ENCODE measurements at regions not wholly inside any gene's neighbourhood (a gene's known extent, or its start where the extent isn't known, plus 50 kb on each side); places are given as distances from the start of the nearest gene placed in this dataset.

DNA sequence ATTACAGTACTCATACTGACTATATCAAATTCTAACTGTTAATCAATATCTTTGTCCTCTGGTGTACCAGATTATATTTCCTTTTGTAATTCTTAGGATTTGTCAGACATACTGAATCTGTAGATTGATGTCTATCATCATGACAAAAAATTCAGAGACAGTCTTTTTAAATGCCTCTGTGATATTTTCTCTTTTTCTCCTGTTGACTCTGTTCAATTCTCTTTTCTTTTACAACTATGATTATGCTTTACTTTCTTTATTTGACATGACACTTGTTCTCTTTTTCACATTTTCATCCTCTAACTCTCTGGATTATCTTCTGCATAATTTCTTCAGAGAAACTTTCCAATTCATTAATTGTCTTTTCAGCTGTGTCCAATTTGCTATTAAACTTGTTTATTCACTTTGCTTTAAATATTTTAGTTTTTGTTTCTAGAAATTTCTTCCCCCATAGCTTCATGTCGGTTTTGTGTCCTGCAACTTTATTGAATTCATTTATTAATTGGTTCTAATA is 153.6 kb downstream of the PFKFB3 start:
- H3K9me3 ChIP-seq (ENCODE audit: control insufficient read depth, low read length), result no peaks in the 10 kb centered on the region
- intact Hi-C loops (cut with DNase I), result no loop called here
- no peak for DNase-seq
- no peaks in the 10 kb centered on the region for H3K27me3 ChIP-seq (ENCODE audit: control insufficient read depth, insufficient read depth)
- ATAC-seq, result no peak
- H3K4me3 ChIP-seq (ENCODE audit: low read length), result no peak overlapping the region
- H3K4me1 ChIP-seq (ENCODE audit: control insufficient read depth, insufficient read depth, low read length), result no peaks in the 10 kb centered on the region
- H3K27ac ChIP-seq (ENCODE audit: low read length), result no peak overlapping the region
- WGBS, result 83% methylated on average over 1 of the region's 1 CpG

DNA sequence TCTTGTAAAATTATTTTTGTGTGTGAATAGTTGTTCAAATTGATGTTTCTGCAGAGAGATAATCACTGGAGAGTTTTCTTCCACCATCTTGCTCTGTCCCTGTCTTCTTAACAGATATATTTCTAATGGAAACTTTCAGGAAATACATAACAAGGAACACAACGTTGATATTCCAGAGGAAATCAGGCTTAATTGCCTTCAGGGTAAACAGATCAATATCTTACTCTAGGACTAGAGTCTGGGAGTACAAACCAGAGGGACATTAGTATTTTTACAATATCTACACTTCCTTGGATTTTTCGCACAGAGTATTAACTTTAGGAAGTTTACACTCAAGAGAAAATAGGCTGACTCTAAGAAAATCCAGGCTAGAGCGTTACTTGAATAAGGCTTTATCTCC is 159.1 kb downstream of the PFKFB3 start:
- no peaks in the 10 kb centered on the region for H3K9me3 ChIP-seq (ENCODE audit: control insufficient read depth, low read length)
- no peak for ATAC-seq
- H3K27me3 ChIP-seq (ENCODE audit: control insufficient read depth, insufficient read depth), result no peaks in the 10 kb centered on the region
- 82% methylated on average over 3 of the region's 3 CpGs for WGBS
- no peak overlapping the region for H3K27ac ChIP-seq (ENCODE audit: low read length)
- DNase-seq, result no peak
- intact Hi-C loops (cut with DNase I), result no loop called here
- no peak overlapping the region for H3K4me3 ChIP-seq (ENCODE audit: low read length)
- peaks cover 2% of the 10 kb centered on the region for H3K4me1 ChIP-seq (ENCODE audit: control insufficient read depth, insufficient read depth, low read length)

DNA sequence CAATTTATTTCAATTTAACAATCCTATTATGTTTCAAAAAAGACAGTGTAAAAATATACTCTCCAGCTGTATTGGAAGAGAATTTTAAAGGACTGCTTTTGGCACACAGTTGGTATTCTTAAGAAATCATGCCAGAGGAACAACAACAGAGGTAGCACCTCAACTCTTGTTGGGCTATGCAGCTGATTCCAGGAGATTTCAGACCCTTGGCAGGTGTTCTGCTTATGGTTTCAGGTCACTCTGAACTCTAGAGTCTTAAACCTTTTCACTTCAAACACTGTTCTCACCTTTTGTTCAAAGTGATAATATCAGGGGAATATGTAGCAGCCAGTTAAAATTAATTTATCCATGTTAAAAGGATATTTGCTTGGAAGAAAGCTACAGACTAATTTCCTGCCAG is 160.1 kb downstream of the PFKFB3 start:
- Histone ChIP-seq H3K4me1 (ENCODE audit: control insufficient read depth, insufficient read depth, low read length) (peaks cover 2% of the 10 kb centered on the region), H3K4me3 (ENCODE audit: low read length) (no peak overlapping the region), H3K27me3 (ENCODE audit: control insufficient read depth, insufficient read depth) (no peaks in the 10 kb centered on the region), H3K27ac (ENCODE audit: low read length) (no peak overlapping the region), H3K9me3 (ENCODE audit: control insufficient read depth, low read length) (no peaks in the 10 kb centered on the region)
- DNase-seq (no peak), ATAC-seq (no peak)
- intact Hi-C loops (cut with DNase I), result no loop called here

DNA sequence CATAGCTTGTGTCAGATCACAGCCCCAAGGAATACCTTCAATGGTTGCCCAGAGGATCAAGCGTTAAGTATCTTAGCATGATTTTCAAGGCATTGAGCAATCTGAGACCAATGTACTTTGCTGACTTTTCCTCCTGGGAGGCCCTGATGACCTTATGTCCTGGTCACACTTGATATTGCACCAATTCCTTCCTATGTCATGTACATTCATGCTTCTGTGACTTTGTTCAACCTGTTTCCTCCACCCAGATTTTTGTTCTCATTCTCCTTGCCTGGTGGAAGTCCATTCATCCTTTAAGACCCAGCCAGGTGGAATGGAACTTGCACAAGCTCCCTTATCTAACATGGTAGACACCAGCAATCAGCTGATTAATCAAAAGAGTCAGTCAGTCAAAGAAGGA is 160.8 kb downstream of the PFKFB3 start:
- 92% methylated on average over 1 of the region's 1 CpG for WGBS
- Histone ChIP-seq H3K9me3 (ENCODE audit: control insufficient read depth, low read length) (no peaks in the 10 kb centered on the region), H3K27ac (ENCODE audit: low read length) (no peak overlapping the region), H3K4me3 (ENCODE audit: low read length) (no peak overlapping the region), H3K27me3 (ENCODE audit: control insufficient read depth, insufficient read depth) (no peaks in the 10 kb centered on the region), H3K4me1 (ENCODE audit: control insufficient read depth, insufficient read depth, low read length) (peaks cover 2% of the 10 kb centered on the region)
- intact Hi-C loops (cut with DNase I), result no loop called here
- DNase-seq (no peak), ATAC-seq (no peak)

DNA sequence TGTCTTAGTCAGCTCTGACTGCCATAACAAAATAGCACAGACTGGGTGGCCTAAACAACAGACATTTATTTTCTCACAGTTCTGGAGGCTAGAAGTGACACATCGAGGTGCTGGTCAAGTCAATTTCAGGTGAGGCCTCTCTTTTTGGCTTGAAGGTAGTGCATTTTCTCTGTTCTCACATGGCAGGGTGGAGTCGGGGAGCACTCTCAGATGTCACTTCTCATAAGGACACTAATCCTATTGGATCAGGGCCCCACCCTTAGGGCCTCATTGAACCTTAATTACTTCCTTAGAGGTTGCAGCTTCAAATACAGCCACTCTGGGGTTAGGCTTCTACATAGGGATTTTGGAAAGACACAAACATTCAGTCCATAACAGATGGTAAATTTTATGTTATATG is 161.6 kb downstream of the PFKFB3 start:
- Histone ChIP-seq H3K4me3 (ENCODE audit: low read length) (no peak overlapping the region), H3K4me1 (ENCODE audit: control insufficient read depth, insufficient read depth, low read length) (peaks cover 2% of the 10 kb centered on the region), H3K27ac (ENCODE audit: low read length) (no peak overlapping the region), H3K27me3 (ENCODE audit: control insufficient read depth, insufficient read depth) (no peaks in the 10 kb centered on the region), H3K9me3 (ENCODE audit: control insufficient read depth, low read length) (no peaks in the 10 kb centered on the region)
- WGBS, result 90% methylated on average over 2 of the region's 2 CpGs
- intact Hi-C loops (cut with DNase I), result no loop called here
- DNase-seq, result no peak
- no peak for ATAC-seq

DNA sequence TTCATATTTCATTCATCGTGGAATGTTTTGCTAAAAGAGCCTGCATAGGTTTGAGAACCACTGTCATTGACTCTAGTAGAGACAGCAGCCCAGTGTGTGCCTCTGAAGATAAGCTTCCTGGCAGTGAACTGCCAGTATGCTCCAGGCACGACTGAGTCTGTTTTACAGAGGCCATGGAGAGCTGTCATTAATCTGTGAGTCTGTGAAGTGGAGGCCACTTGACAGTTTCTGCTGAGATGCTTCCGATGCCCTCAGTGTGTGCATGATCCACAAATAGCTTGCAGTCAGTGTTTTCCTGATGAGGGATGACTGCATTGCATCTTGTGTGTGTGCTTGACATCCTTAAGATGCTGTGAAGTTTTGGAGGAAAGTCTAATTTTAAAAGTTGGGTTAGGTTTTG is 162.2 kb downstream of the PFKFB3 start:
- Histone ChIP-seq H3K9me3 (ENCODE audit: control insufficient read depth, low read length) (no peaks in the 10 kb centered on the region), H3K4me1 (ENCODE audit: control insufficient read depth, insufficient read depth, low read length) (peaks cover 2% of the 10 kb centered on the region), H3K27ac (ENCODE audit: low read length) (peak overlapping the region; percentile 27), H3K4me3 (ENCODE audit: low read length) (no peak overlapping the region), H3K27me3 (ENCODE audit: control insufficient read depth, insufficient read depth) (no peaks in the 10 kb centered on the region)
- DNase-seq, result peak in 1 of 3 donors; percentile 47
- peak; percentile 88 to 95 for ATAC-seq
- WGBS, result 16% methylated on average over 3 of the region's 3 CpGs
- intact Hi-C loops (cut with DNase I), result no loop called here

- no peak for DNase-seq
- no peak overlapping the region for H3K27ac ChIP-seq (ENCODE audit: low read length)
- H3K4me1 ChIP-seq (ENCODE audit: control insufficient read depth, insufficient read depth, low read length), result peaks cover 2% of the 10 kb centered on the region
- H3K9me3 ChIP-seq (ENCODE audit: control insufficient read depth, low read length), result no peaks in the 10 kb centered on the region
- WGBS, result 48% methylated on average over 4 of the region's 4 CpGs
- ATAC-seq, result peak; percentile 27 to 49
- intact Hi-C loops (cut with DNase I), result no loop called here
- H3K27me3 ChIP-seq (ENCODE audit: control insufficient read depth, insufficient read depth), result no peaks in the 10 kb centered on the region
- no peak overlapping the region for H3K4me3 ChIP-seq (ENCODE audit: low read length)
Observed at GRCh38 chr10:6365384-6365783, 162.7 kb downstream of the PFKFB3 start.

Measured in right cardiac atrium (tissue), 5 donors.